ENCODE measurements at regions not wholly inside any gene's neighbourhood (a gene's known extent, or its start where the extent isn't known, plus 50 kb on each side); places are given as distances from the start of the nearest gene placed in this dataset.

GRCh38 chr5:93875693-93876092 is 134.3 kb upstream of the POU5F2 start:
- DNase-seq, result no peak

GRCh38 chr5:93874491-93874890 is 133.1 kb upstream of the POU5F2 start:
- no peak for DNase-seq

- no peak for DNase-seq
Observed at GRCh38 chr5:93874080-93874479, 132.7 kb upstream of the POU5F2 start.

- DNase-seq, result no peak
Observed at GRCh38 chr5:93873211-93873736, 131.9 kb upstream of the POU5F2 start.

GRCh38 chr5:93870649-93871048 is 129.2 kb upstream of the POU5F2 start:
- DNase-seq, result no peak

GRCh38 chr5:93868851-93869250 is 127.5 kb upstream of the POU5F2 start:
- DNase-seq, result no peak

GRCh38 chr5:93850311-93850710 is 108.9 kb upstream of the POU5F2 start:
- DNase-seq, result no peak

- no peak for DNase-seq
Observed at GRCh38 chr5:93845376-93845775, 104.0 kb upstream of the POU5F2 start.

- no peak for DNase-seq
Observed at GRCh38 chr5:93831449-93831848, 90.0 kb upstream of the POU5F2 start.

- no peak for DNase-seq
Observed at GRCh38 chr5:93830893-93831292, 89.5 kb upstream of the POU5F2 start.

- no peak for DNase-seq
Observed at GRCh38 chr5:93829346-93829745, 87.9 kb upstream of the POU5F2 start.

- DNase-seq, result no peak
Observed at GRCh38 chr5:93821891-93822415, 80.6 kb upstream of the POU5F2 start.

- DNase-seq, result no peak
Observed at GRCh38 chr5:93819668-93820067, 78.3 kb upstream of the POU5F2 start.

GRCh38 chr5:93810780-93811179 is 69.4 kb upstream of the POU5F2 start:
- DNase-seq, result no peak

- DNase-seq, result no peak
Observed at GRCh38 chr5:93809430-93809829, 68.0 kb upstream of the POU5F2 start.

- DNase-seq, result no peak
Observed at GRCh38 chr5:93807846-93808245, 66.4 kb upstream of the POU5F2 start.

- no peak for DNase-seq
Observed at GRCh38 chr5:93805616-93806379, 64.4 kb upstream of the POU5F2 start.

- peak; percentile 17 for DNase-seq
Observed at GRCh38 chr5:93800988-93801811, 59.8 kb upstream of the POU5F2 start.

GRCh38 chr5:93794954-93795353 is 53.6 kb upstream of the POU5F2 start:
- no peak for DNase-seq

GRCh38 chr5:93793159-93793781 is 51.9 kb upstream of the POU5F2 start:
- no peak for DNase-seq

GRCh38 chr5:93791518-93791972 is 50.1 kb upstream of the POU5F2 start:
- DNase-seq, result no peak
